Transverse colon (tissue), 4 donors: ENCODE measurements at regions not wholly inside any gene's neighbourhood (a gene's known extent, or its start where the extent isn't known, plus 50 kb on each side); places are given as distances from the start of the nearest gene placed in this dataset.

Experiments used
- DNase-seq: peaks from one replicate; pipeline ENCODE4 v3.0.0-alpha.2; 2019
- H3K27ac ChIP-seq, 4 donors: fragments of 200-600 bp; sonication (generic); 2 replicates each; pipeline ENCODE4 v1.5.1; 2016 to 2018; ENCODE audit warnings: inconsistent platforms in 4 of 4
- H3K27me3 ChIP-seq: fragments of 200-600 bp; sonication (generic); 2 replicates; pipeline ENCODE4 v1.5.1; 2017; ENCODE audit warnings: inconsistent platforms
- H3K36me3 ChIP-seq, 4 donors: fragments of 200-600 bp; sonication (generic); 2 replicates each; pipeline ENCODE4 v1.5.1; 2017 to 2019; ENCODE audit warnings: inconsistent platforms in 4 of 4
- H3K4me1 ChIP-seq, 4 donors: fragments of 200-600 bp; sonication (generic); 2 replicates each; pipeline ENCODE4 v1.5.1; 2017 to 2020; ENCODE audit warnings: inconsistent platforms in 4 of 4
- H3K4me3 ChIP-seq, 4 donors: fragments of 200-600 bp; sonication (generic); 1 replicate in 1 of 4; 2 replicates in 3 of 4; pipeline versions ENCODE4 v1.5.1 to v1.6.1; 2017 to 2019; ENCODE audit warnings: inconsistent platforms in 4 of 4
- H3K9me3 ChIP-seq, 2 donors: fragments of 200-600 bp; sonication (generic); 2 replicates each; pipeline ENCODE4 v1.5.1; 2017 to 2019; ENCODE audit warnings: inconsistent platforms in 2 of 2
- EP300 ChIP-seq: sonication (generic); formaldehyde crosslinking; IDR thresholded peaks from one replicate; pipeline ENCODE4 v1.6.1; 2017; ENCODE audit warnings: antibody characterized with exemption, low read depth
- POLR2A ChIP-seq: fragments of 450-650 bp; IDR thresholded peaks from one replicate; pipeline ENCODE4 v1.6.1; 2016; ENCODE audit warnings: antibody characterized with exemption, mild to moderate bottlenecking, moderate library complexity
- POLR2AphosphoS5 ChIP-seq, 3 donors: sonication (generic); formaldehyde crosslinking; IDR thresholded peaks; one replicate each; pipeline ENCODE4 v1.6.1; 2016; ENCODE audit warnings: antibody characterized with exemption in 3 of 3
- WGBS, 2 donors: methylation state at CpG; one replicate each; pipeline ENCODE4 v1.1.5; 2018; ENCODE audit warnings: low coverage in 1 of 2; 5-methylcytosine and 5-hydroxymethylcytosine counted together
- in situ Hi-C, 4 donors: fragments of 200-750 bp; cut with MboI; loops; one replicate each; pipeline versions ENCODE4 v1.15.0 to v1.15.1; 2017; ENCODE audit warnings: low sequenced_read_pairs in 3 of 4, low pct_ligation_motif_present in 1 of 4, low pct_unique_long_range_greater_than_20kb in 1 of 4
- intact Hi-C: fragments of 100-400 bp; cut with DNase I; formaldehyde crosslinking; loops from one replicate; pipeline ENCODE4 v1.15.1; 2023; ENCODE audit warnings: low total_unique reads
- TF ChIP-seq, protein P1 (sequence below), 5 experiments: fragments of 200-600 bp in 3 of 5; fragments of 450-650 bp in 2 of 5; sonication (generic) in 3 of 5; IDR thresholded peaks; 1 replicate in 2 of 5; 2 replicates in 3 of 5; pipeline ENCODE4 v1.5.1; 2016 to 2017; ENCODE audit warnings: antibody characterized with exemption in 5 of 5, inconsistent platforms in 3 of 5, mild to moderate bottlenecking in 2 of 5, moderate library complexity in 1 of 5

DNA sequence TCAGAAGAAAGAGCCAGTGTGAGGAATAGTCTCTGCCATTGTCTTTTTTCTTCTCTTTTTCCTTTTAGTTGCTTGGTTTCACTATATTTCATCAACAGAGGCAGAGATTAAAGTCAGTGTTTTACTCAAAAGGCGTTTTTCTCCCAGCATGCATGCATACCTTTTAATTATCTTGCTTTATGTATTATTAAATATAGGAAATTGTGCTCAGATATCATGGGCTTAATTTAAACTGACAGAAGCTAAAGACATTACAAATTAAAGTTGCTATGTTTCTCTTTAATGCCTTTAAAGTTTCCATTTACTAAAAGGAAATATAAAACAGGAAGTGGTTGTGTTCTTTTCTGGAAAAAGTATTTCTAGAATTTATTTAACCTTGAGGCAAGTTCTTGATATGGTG, 223.3 kb upstream of the ATP5MC3 start:
- H3K36me3 ChIP-seq, result no peaks in the 10 kb centered on the region
- H3K4me1 ChIP-seq, result no peaks in the 10 kb centered on the region
- intact Hi-C loops (no loop called here), in situ Hi-C loops (no loop called here)
- no peaks in the 10 kb centered on the region for H3K9me3 ChIP-seq
- no peak overlapping the region for H3K27ac ChIP-seq
- DNase-seq, result no peak
- no peaks in the 10 kb centered on the region for H3K27me3 ChIP-seq
- WGBS, 2 donors, result 50 to 70% methylated on average over 1 of the region's 1 CpG
- no peak for TF ChIP-seq EP300
- no peak for TF ChIP-seq POLR2A
- no peak for TF ChIP-seq POLR2AphosphoS5 (IDR thresholded peaks at IDR 0.05)
- TF ChIP-seq, protein P1, sequence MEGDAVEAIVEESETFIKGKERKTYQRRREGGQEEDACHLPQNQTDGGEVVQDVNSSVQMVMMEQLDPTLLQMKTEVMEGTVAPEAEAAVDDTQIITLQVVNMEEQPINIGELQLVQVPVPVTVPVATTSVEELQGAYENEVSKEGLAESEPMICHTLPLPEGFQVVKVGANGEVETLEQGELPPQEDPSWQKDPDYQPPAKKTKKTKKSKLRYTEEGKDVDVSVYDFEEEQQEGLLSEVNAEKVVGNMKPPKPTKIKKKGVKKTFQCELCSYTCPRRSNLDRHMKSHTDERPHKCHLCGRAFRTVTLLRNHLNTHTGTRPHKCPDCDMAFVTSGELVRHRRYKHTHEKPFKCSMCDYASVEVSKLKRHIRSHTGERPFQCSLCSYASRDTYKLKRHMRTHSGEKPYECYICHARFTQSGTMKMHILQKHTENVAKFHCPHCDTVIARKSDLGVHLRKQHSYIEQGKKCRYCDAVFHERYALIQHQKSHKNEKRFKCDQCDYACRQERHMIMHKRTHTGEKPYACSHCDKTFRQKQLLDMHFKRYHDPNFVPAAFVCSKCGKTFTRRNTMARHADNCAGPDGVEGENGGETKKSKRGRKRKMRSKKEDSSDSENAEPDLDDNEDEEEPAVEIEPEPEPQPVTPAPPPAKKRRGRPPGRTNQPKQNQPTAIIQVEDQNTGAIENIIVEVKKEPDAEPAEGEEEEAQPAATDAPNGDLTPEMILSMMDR (IDR thresholded peaks at IDR 0.05), result no peak
- no peak overlapping the region for H3K4me3 ChIP-seq

DNA sequence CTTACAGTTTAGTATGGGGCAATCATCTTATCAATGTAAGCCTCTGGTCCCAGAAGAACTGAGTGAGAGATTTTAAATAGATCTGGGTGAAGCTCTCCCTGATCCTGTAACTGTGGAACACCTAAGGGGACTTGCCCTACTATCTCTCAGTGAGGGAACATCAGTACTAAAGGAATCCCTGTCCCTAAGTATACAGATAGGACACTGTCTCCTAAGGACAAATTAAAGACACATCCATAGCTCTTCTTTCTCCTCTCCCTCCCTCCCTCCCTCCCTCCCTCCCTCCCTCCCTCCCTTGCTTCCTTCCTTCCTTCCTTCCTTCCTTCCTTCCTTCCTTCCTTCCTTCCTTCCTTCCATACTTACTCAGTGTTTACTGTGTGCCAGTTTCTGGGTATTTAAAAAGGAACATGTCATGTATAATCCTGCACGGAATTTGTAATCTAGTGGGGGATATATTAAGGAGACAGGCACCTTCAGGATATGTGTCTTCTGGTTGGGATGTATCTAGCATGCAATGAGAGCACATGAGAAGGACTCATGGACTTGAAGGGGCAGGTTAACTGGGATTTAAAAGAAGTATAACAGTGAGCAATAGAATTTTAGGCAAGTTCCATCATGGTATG, 222.2 kb upstream of the ATP5MC3 start:
- H3K27ac ChIP-seq, result no peak overlapping the region
- intact Hi-C loops (no loop called here), in situ Hi-C loops (no loop called here)
- WGBS, 2 donors, result 83 to 100% methylated on average over 1 of the region's 1 CpG
- H3K36me3 ChIP-seq, result no peaks in the 10 kb centered on the region
- DNase-seq, result no peak
- H3K27me3 ChIP-seq, result no peaks in the 10 kb centered on the region
- no peaks in the 10 kb centered on the region for H3K9me3 ChIP-seq
- TF ChIP-seq POLR2A, result no peak
- TF ChIP-seq, protein P1 (IDR thresholded peaks at IDR 0.05), result no peak
- no peak for TF ChIP-seq EP300
- no peak for TF ChIP-seq POLR2AphosphoS5 (IDR thresholded peaks at IDR 0.05)
- no peak overlapping the region for H3K4me3 ChIP-seq
- H3K4me1 ChIP-seq, result no peaks in the 10 kb centered on the region

DNA sequence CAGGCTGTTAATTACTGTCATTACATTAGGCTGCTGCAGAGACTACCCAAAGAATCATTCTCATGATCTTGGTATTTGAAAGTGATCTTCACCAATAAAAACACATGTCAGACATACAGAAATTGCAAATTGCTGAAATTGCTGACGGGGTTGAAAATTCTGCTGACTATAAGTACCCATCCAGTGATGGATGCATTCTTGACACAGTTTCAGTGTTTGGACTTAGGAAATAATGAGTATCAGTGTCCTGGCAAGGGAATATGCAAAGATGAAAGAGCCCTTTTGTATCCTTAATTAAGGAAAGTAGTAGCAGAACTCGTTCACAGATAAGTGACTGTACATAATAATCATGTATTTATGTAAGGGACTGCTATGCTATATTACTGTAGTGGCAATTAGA, 221.1 kb upstream of the ATP5MC3 start:
- in situ Hi-C loops, result no loop called here
- WGBS, 2 donors, result 56 to 59% methylated on average over 2 of the region's 2 CpGs
- TF ChIP-seq, protein P1 (IDR thresholded peaks at IDR 0.05), result no peak
- TF ChIP-seq POLR2A, result no peak
- TF ChIP-seq EP300, result no peak
- no peak for TF ChIP-seq POLR2AphosphoS5 (IDR thresholded peaks at IDR 0.05)
- DNase-seq, result no peak
- H3K27ac ChIP-seq, result no peak overlapping the region
- H3K36me3 ChIP-seq, result no peaks in the 10 kb centered on the region
- intact Hi-C loops, result no loop called here
- H3K27me3 ChIP-seq, result no peaks in the 10 kb centered on the region
- H3K4me3 ChIP-seq, result no peak overlapping the region
- no peaks in the 10 kb centered on the region for H3K9me3 ChIP-seq
- H3K4me1 ChIP-seq, result no peaks in the 10 kb centered on the region

DNA sequence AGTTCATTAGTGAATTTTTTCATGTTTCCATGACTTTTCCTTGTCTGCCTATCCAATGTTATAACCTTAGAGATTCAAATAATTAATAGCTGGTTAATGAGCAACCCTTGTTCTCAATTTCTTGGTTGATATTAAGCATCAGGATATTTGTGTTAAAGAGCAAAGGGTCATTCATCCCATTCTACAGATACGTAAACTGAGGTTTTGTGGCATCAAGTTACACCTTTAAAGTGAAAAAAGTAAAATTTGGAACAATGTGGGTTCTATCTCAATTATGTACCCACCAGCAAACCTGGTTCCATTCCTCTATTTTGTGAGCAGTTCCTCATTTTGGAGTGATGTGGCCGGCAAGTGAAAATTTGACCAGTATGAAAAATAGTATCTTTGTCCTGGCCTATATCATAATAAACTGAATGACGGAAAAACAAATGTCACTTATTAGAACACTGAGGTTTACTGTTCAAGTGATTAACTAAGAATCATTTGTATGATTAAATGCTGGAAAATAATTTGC, 220.5 kb upstream of the ATP5MC3 start:
- DNase-seq, result no peak
- H3K9me3 ChIP-seq, result no peaks in the 10 kb centered on the region
- H3K4me3 ChIP-seq, result no peak overlapping the region
- intact Hi-C loops, result no loop called here
- in situ Hi-C loops, result no loop called here
- no peaks in the 10 kb centered on the region for H3K36me3 ChIP-seq
- H3K4me1 ChIP-seq, result no peaks in the 10 kb centered on the region
- H3K27ac ChIP-seq, result no peak overlapping the region
- H3K27me3 ChIP-seq, result no peaks in the 10 kb centered on the region
- no peak for TF ChIP-seq EP300
- no peak for TF ChIP-seq POLR2AphosphoS5 (IDR thresholded peaks at IDR 0.05)
- TF ChIP-seq POLR2A, result no peak
- TF ChIP-seq, protein P1 (IDR thresholded peaks at IDR 0.05), result no peak
- 70 to 74% methylated on average over 3 of the region's 3 CpGs for WGBS, 2 donors
